Fibroblast of lung (primary cell): ENCODE measurements at regions not wholly inside any gene's neighbourhood (a gene's known extent, or its start where the extent isn't known, plus 50 kb on each side); places are given as distances from the start of the nearest gene placed in this dataset.

Source experiments
- EZH2 ChIP-seq: IDR thresholded peaks from 2 replicates; pipeline ENCODE4 v1.5.1; 2012; ENCODE audit warnings: low read length, control low read depth, mild to moderate bottlenecking; ENCODE audit errors: missing control alignments
- TF ChIP-seq, protein P1 (sequence below), 2 donors: IDR thresholded peaks in 1 of 2; conservative IDR thresholded peaks in 1 of 2; 1 replicate in 1 of 2; 2 replicates in 1 of 2; pipeline ENCODE4 v1.5.1; 2011 to 2012; ENCODE audit warnings: low read length in 2 of 2, control low read depth in 1 of 2, inconsistent platforms in 1 of 2, low read depth in 1 of 2, mild to moderate bottlenecking in 1 of 2

DNA sequence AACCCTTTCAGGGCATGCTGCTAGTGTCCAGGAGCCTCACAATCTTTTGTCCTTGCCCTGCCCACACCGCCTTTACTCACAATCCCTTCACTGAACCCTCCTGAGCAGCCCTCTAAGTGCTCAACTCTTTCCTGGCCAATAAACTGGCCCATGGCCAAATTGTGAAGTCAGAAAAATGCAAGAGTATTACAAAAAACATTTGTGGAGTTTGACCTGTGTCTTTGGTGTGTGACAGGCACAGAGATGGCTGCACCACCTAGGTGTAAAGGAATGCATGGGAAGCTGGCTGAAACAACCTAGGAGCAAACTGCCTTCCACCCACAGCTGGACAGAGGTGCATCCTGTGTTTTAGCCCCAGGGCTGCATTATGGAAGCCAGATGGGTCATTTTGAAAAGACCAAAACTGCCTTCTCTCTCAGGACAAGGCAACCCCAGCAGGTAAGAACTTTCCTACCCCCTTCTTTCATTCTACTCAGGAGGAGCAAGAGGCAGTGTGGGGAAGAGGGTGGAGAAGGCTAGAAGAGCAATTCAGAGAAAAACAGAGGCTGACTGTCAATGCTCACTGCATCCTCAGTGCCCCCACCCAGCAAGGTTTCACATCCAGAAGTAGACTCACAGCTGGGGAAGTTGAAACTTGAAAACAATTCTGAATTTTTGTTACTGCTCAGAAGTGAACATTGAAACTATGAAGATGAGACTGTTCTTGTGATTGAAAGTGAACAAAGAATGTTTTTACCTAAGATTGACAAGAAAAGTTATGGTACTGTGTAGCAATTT, 78.6 kb downstream of the TRIM42 start:
- TF ChIP-seq, protein P1, sequence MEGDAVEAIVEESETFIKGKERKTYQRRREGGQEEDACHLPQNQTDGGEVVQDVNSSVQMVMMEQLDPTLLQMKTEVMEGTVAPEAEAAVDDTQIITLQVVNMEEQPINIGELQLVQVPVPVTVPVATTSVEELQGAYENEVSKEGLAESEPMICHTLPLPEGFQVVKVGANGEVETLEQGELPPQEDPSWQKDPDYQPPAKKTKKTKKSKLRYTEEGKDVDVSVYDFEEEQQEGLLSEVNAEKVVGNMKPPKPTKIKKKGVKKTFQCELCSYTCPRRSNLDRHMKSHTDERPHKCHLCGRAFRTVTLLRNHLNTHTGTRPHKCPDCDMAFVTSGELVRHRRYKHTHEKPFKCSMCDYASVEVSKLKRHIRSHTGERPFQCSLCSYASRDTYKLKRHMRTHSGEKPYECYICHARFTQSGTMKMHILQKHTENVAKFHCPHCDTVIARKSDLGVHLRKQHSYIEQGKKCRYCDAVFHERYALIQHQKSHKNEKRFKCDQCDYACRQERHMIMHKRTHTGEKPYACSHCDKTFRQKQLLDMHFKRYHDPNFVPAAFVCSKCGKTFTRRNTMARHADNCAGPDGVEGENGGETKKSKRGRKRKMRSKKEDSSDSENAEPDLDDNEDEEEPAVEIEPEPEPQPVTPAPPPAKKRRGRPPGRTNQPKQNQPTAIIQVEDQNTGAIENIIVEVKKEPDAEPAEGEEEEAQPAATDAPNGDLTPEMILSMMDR (conservative IDR thresholded peaks at IDR 0.05 in 1 of 2, IDR thresholded peaks at IDR 0.05 in 1 of 2; ENCODE audit: low read depth in 1 of 2, low read length in 2 of 2): no peak
- TF ChIP-seq EZH2: no peak
